Suppressor macrophage treated with lipopolysaccharide for 1 hour (primary cell): ENCODE measurements at regions not wholly inside any gene's neighbourhood (a gene's known extent, or its start where the extent isn't known, plus 50 kb on each side); places are given as distances from the start of the nearest gene placed in this dataset.
A peak's percentile ranks its signal among the peaks of the same experiment; 100 is the strongest.
"Not testable (repeated sequence)": the region's sequence is repeated elsewhere in the genome, so short reads cannot be mapped to it uniquely, and the experiment has no call there.

Source experiments
- DNase-seq, 3 donors: peaks; one replicate each; pipeline ENCODE4 v3.0.0-alpha.2; 2020 to 2022

DNA sequence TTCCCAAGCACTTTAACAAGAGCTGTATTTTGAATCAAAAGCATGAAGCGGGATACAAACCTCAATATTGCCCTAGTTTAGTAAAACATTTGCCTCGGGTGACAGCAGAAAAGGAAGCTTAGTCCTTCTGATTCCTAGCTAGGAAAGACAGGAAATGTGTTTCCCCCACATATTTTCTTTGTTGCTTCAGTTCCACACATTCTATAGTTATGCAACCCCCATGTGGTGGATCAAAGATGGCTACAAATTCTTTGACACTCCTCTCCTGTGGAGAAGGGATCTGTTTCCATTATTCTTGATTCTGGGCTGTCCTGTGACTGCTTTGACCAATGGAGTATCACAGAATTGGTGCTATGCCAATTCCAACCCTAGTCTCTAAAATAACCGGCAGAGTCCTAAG, 89.1 kb upstream of the SLC30A5 start:
- no peak for DNase-seq

DNA sequence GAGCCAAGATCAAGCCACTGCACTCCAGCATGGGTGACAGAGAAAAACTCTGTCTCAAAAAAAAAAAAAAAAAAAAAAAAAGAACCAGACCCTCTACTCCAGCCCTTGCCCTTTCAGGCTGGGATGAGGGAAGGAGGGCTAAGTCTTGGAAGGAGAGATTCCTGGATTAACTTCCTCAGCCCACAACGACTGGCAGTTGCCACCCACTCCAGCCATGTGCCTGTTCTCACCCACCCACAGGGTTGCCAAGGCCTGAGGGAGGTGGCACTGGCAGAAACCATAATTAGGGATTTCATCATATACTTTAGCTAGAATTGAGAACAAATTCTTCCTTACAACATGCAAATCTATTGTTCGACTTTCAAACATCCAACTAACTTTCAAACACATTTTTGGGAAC, 87.8 kb upstream of the SLC30A5 start:
- peak in 1 of 3 donors; percentile 12 for DNase-seq

DNA sequence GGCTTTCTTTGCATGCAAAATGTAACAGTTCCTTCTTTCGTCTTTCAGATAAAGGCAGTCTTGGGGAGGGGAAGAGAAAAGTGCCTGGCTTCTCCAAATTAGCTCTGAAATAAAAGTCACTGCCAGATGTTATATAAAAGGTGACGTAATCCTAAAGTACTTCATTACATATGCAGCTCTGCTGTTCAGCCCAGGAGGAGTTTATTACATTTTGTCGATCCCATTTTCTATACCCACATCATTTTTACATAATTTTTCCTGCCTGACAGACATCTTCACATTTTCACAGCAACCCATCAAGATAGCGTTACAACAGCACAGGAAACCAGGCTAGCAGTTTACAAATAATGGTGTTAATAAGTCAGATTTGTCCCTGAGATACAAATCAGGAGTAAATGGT, 86.7 kb upstream of the SLC30A5 start:
- no peak for DNase-seq

- peak; percentile 48 to 66 (median 56) for DNase-seq
Measured at GRCh38 chr5:69007726-69008368, 86.0 kb upstream of the SLC30A5 start.

DNA sequence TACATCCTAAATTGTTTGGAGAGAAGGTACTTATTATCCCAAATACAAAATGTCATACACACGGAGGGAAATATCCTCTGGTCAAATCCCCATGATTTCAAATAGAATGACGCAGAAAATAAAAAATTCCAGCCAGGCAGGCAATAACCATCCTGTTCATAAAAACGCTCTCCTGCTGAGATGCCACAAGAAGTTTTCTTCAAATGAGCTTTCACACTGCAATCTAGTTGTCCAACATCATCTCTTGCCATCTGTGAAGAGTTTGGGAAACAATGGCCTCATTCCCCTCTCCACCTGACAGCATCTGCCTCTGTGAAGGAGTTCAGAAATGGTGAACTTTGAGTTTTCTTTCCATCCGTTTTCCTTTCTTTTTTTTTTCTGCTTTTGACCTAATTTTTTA, 83.3 kb upstream of the SLC30A5 start:
- DNase-seq = no peak

GRCh38 chr5:69011910-69012309, 81.9 kb upstream of the SLC30A5 start:
- DNase-seq = no peak

DNA sequence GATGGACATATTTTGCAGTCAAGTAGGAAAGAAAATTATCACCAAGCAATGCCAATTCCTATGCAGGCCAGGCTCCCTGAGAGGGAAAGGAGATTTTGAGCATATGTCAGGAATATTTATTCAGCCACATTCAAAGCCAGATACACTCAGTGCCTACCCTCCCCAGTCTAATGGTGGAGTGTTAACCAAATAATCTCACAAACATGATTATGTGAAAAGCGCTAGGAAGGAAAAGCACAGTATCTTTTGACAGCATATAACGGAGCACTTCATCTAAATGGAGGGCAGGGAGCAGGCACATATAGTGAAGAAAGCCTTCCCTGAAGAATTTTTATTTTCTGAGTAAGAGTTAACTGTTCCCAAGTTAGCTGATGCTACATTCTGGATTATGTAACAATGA, 80.3 kb upstream of the SLC30A5 start:
- DNase-seq = no peak

- DNase-seq = not testable (repeated sequence)
Measured at GRCh38 chr5:69014007-69014406, 79.8 kb upstream of the SLC30A5 start.

DNA sequence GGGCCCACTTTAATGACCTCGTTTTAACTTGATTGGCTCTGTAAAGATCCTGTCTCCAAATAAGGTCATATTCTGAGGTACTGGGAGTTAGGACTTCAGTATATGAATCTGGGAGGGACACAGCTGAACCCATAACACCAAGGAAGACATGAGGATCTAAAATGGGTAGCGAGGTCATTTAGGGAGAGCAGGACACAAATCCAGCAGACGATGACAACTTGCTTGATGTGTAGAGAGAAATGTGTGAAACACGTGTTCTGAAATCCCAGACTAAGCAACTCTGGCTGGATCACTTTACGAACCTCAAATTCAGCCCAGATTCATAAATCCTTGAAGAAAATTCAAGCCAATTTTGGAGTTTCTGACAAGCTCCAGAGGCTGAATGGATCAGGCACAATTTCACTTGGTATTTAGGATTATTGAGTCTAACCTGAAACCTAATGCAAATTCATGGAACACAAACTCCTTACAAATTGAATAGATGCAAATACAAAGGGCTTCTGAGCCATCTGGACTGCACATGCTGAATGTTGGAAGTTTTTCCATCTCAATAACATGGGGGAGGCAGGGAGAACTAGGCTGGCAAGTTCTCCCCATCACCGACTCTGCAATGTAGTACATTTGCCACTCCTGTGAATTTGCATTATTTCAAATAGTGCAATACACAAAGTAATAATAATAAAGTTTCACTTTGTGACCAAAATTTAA, 74.0 kb upstream of the SLC30A5 start:
- DNase-seq = no peak

- peak; percentile 43 to 54 (median 54) for DNase-seq
Measured at GRCh38 chr5:69024241-69024651, 69.6 kb upstream of the SLC30A5 start.

DNA sequence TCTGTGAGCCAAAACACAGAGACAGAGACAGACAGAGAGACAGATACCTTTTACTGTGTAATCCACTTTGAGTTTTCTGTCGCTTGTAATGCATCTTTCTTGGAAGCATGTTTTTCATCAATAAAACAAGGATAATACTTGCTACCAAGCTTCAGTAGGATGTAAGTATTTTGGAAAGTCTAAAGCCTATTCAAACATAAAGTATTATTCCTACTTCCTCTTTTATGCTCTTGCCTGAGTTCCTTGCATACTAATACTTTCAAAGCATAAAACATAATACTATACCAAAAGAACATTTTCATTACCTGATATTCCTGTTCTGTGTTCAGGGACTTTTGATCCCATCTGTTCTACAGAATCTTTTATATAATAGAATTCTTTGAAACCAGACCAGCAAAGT, 64.5 kb upstream of the SLC30A5 start:
- DNase-seq = no peak

GRCh38 chr5:69030358-69031062, 63.3 kb upstream of the SLC30A5 start:
- no peak for DNase-seq

DNA sequence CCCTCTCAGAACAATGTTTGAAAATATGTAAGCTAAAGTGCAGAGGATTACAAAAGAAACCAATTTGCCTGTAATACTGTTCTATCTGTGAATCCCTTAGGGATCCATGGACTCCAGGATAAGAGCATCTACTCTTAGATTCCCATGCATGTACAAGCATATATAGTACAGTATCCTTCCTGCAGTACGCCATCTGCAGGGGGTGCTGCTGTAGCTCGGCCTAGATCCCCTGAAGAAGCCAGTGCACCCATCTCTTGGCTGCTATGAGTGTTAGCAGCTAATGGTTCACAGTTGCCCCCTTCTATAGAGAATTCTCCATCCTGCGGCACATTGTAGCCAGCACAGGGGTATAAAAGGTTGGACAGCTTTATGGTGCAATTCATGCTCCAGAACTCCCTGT, 61.8 kb upstream of the SLC30A5 start:
- DNase-seq = no peak

DNA sequence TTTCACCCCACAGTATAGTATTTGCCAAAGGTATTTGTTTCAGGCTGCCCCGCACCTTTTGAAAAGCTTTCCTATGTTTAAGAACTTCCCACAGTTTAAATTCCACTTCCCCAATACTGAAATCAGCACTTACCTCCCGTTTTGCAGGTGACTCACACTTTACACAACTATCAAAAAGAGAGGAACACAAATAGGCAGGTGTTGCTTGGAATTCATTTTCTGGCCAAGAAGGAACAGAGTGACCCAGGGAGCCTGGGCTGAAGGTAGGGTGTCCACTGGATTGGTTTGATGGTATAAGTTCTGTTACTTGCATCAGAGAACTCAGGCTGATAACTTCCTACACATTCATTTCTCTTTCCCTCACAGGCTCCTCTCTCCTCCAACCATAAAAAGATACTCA, 60.1 kb upstream of the SLC30A5 start:
- DNase-seq = no peak

DNA sequence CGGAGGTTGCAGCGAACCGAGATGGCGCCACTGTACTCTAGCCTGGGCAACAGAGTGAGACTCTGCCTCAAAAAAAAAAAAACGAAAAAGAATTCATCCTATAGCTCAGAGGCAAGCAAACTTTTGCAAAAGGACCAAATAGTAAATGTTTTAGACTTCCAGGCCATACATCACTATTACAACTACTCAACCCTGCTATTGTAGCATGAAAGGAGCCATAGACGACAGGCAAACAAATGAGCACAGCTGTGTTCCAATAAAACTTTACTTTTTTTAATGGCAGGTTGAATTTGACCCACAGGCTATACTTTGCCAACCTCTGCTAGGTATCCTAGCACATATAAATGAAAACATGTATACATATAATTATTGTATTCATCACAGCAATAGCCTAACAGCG, 58.9 kb upstream of the SLC30A5 start:
- no peak for DNase-seq

- no peak for DNase-seq
Measured at GRCh38 chr5:69035665-69036064, 58.1 kb upstream of the SLC30A5 start.

GRCh38 chr5:69038539-69038938, 55.3 kb upstream of the SLC30A5 start:
- DNase-seq = no peak

- DNase-seq = no peak
Measured at GRCh38 chr5:69039829-69040228, 54.0 kb upstream of the SLC30A5 start.

- no peak for DNase-seq
Measured at GRCh38 chr5:69042500-69042899, 51.3 kb upstream of the SLC30A5 start.

- peak; percentile 80 to 94 (median 91) for DNase-seq
Measured at GRCh38 chr5:69042915-69043654, 50.7 kb upstream of the SLC30A5 start.

DNA sequence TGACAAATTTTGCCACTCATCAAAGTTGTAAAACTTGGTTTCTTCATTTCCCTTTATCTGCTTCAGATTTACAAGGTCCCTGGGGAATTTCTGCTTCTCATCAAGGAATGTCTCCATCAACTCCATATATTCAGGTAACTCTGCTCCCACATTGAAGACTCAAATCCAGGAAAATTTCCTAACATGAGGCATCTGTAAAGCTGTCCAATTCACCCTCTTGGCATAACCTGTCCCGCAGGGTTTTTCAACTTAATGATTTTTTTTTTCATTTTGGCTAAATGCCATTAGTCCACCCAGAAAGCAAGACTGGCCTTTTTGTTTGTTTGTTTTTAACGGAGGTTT, 50.2 kb upstream of the SLC30A5 start:
- DNase-seq = no peak
